Panc1 (cell line): ENCODE measurements at regions not wholly inside any gene's neighbourhood (a gene's known extent, or its start where the extent isn't known, plus 50 kb on each side); places are given as distances from the start of the nearest gene placed in this dataset.

ENCODE experiments used
- ATAC-seq: fragments of 200-7000 bp; cut with Tn5 transposase; 2 replicates; pipeline ENCODE4 v1.9.1; 2020; ENCODE audit warnings: mild to moderate bottlenecking, moderate library complexity
- BruUV-seq: library from RNA; stranded (reverse); fragments of 400-500 nt; replicated peaks from 2 replicates; lab custom pipeline; 2021; lab: Mats Ljungman, UMichigan
- CTCF ChIA-PET: fragments of 300-600 bp; sonication (Branson Sonifier 250); formaldehyde crosslinking; loops from one replicate; lab custom pipeline; 2022; ENCODE audit warnings: antibody characterized with exemption; lab: Charles Lee
- POLR2A ChIA-PET: fragments of 300-600 bp; sonication (Branson Sonifier 250); formaldehyde crosslinking; loops from one replicate; lab custom pipeline; 2022; ENCODE audit warnings: antibody characterized with exemption; lab: Charles Lee
- DNase-seq: peaks from one replicate; pipeline ENCODE4 v3.0.0-alpha.2; 2010; ENCODE audit warnings: low read depth, low spot score
- H3K27ac ChIP-seq: 2 replicates; pipeline ENCODE4 v1.5.1; 2011; ENCODE audit warnings: mild to moderate bottlenecking, low read length, inconsistent platforms
- H3K27me3 ChIP-seq: fragments of 200-500 bp; sonication (Bioruptor generic); 2 replicates; pipeline ENCODE4 v1.6.0; 2014; ENCODE audit warnings: low read length, inconsistent platforms; ENCODE audit not compliant: control insufficient read depth, insufficient read depth
- H3K36me3 ChIP-seq: fragments of 200-500 bp; sonication (Bioruptor generic); 2 replicates; pipeline ENCODE4 v1.5.1; 2014; ENCODE audit warnings: inconsistent platforms, mild to moderate bottlenecking, low read length, moderate library complexity; ENCODE audit not compliant: control insufficient read depth, insufficient read depth
- H3K4me1 ChIP-seq: 2 replicates; pipeline ENCODE4 v1.5.1; 2011; ENCODE audit warnings: inconsistent platforms, mild to moderate bottlenecking, low read length, moderate library complexity; ENCODE audit not compliant: control insufficient read depth, insufficient read depth
- H3K4me3 ChIP-seq, 2 experiments: 2 replicates each; pipeline ENCODE4 v1.5.1; 2011 to 2012; ENCODE audit warnings: low read depth in 2 of 2, low read length in 2 of 2, mild to moderate bottlenecking in 2 of 2, inconsistent platforms in 1 of 2, moderate library complexity in 1 of 2
- H3K9me3 ChIP-seq: fragments of 200-500 bp; sonication (Bioruptor generic); 2 replicates; pipeline ENCODE4 v1.5.1; 2014; ENCODE audit warnings: low read depth, mild to moderate bottlenecking, inconsistent platforms, low read length, moderate library complexity; ENCODE audit not compliant: control insufficient read depth, insufficient read depth
- POLR2AphosphoS5 ChIP-seq: IDR thresholded peaks from 2 replicates; pipeline ENCODE4 v1.6.1; 2012; ENCODE audit warnings: mild to moderate bottlenecking, low read depth, low read length, moderate library complexity
- SIN3A ChIP-seq: IDR thresholded peaks from 2 replicates; pipeline ENCODE4 v1.6.1; 2012; ENCODE audit warnings: low read depth, mild to moderate bottlenecking, low read length, moderate library complexity, borderline replicate concordance; ENCODE audit not compliant: insufficient read depth
- TCF7L2 ChIP-seq: IDR thresholded peaks from 2 replicates; pipeline ENCODE4 v1.6.1; 2011; ENCODE audit warnings: mild to moderate bottlenecking, low read depth, low read length, inconsistent platforms
- in situ Hi-C: cut with HindIII; loops from 2 replicates; pipeline ENCODE4 v1.10.0; 2016; ENCODE audit warnings: low sequenced_read_pairs, low pct_unique_long_range_greater_than_20kb
- intact Hi-C: fragments of 100-400 bp; cut with micrococcal nuclease; formaldehyde crosslinking; loops from one replicate; pipeline ENCODE4 v1.10.0; 2022; ENCODE audit not compliant: unreplicated experiment
- TF ChIP-seq, protein P1 (sequence below), 2 experiments: IDR thresholded peaks; 2 replicates each; pipeline ENCODE4 v1.6.1; 2011 to 2012; ENCODE audit warnings: low read depth in 2 of 2, control low read depth in 1 of 2, low read length in 1 of 2, mild to moderate bottlenecking in 1 of 2, moderate library complexity in 1 of 2; ENCODE audit not compliant: insufficient read depth in 1 of 2
- TF ChIP-seq, protein P2 (sequence below): fragments of 450-650 bp; IDR thresholded peaks from 2 replicates; pipeline ENCODE4 v1.5.1; 2017; ENCODE audit warnings: mild to moderate bottlenecking

DNA sequence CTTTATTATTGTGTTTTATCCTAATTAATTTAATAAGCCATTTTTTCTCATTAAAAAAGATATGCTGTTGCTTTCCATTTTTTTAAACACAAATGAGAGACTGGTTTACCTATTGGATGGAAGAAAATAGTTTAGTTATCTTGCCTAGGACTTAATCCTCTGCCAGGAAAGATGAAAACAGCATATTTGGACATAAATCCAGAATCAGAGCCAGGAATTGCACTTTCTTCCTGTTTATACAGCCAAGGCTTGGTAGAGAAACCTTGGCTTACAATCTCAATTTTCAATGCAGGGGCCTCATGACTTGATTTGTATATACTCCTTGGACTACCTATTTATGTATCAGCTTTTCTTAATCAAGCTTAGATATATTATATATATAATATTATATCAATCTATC lies 618.8 kb upstream of the SEMA3D start:
- H3K4me1 ChIP-seq: no peaks in the 10 kb centered on the region
- DNase-seq: no peak
- no peak for TF ChIP-seq SIN3A
- TF ChIP-seq TCF7L2: no peak
- no peak for TF ChIP-seq POLR2AphosphoS5
- TF ChIP-seq, protein P1, sequence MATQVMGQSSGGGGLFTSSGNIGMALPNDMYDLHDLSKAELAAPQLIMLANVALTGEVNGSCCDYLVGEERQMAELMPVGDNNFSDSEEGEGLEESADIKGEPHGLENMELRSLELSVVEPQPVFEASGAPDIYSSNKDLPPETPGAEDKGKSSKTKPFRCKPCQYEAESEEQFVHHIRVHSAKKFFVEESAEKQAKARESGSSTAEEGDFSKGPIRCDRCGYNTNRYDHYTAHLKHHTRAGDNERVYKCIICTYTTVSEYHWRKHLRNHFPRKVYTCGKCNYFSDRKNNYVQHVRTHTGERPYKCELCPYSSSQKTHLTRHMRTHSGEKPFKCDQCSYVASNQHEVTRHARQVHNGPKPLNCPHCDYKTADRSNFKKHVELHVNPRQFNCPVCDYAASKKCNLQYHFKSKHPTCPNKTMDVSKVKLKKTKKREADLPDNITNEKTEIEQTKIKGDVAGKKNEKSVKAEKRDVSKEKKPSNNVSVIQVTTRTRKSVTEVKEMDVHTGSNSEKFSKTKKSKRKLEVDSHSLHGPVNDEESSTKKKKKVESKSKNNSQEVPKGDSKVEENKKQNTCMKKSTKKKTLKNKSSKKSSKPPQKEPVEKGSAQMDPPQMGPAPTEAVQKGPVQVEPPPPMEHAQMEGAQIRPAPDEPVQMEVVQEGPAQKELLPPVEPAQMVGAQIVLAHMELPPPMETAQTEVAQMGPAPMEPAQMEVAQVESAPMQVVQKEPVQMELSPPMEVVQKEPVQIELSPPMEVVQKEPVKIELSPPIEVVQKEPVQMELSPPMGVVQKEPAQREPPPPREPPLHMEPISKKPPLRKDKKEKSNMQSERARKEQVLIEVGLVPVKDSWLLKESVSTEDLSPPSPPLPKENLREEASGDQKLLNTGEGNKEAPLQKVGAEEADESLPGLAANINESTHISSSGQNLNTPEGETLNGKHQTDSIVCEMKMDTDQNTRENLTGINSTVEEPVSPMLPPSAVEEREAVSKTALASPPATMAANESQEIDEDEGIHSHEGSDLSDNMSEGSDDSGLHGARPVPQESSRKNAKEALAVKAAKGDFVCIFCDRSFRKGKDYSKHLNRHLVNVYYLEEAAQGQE (IDR thresholded peaks at IDR 0.05; ENCODE audit: insufficient read depth in 1 of 2, low read depth in 2 of 2, low read length in 1 of 2): no peak
- no peaks in the 10 kb centered on the region for H3K9me3 ChIP-seq
- intact Hi-C loops (no loop called here), in situ Hi-C loops (no loop called here)
- ChIA-PET POLR2A (no interaction called here), CTCF (no interaction called here)
- no peak for ATAC-seq
- no peak overlapping the region for H3K4me3 ChIP-seq
- no TSS peak for BruUV-seq
- H3K27me3 ChIP-seq: no peaks in the 10 kb centered on the region
- no peaks in the 10 kb centered on the region for H3K36me3 ChIP-seq
- H3K27ac ChIP-seq: no peak overlapping the region

DNA sequence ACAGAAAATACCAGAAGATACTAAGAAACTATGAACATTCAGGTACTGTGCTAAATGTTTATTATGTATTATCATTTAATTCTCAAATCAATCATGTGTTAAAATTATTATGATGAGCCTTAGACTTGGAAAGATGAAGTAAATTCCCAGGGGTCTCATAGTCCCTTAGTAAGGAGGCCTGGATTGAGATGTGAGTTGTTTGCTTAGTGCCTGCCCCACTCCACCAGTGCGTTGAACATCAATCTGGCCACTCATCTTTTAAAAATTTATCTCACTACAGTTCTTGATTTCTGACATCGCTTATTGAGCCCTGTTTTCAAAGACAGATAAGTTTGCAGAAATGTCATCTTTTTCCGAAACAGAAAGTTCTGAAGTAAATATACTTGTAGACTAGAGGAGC lies 618.4 kb upstream of the SEMA3D start:
- TF ChIP-seq TCF7L2: no peak
- TF ChIP-seq SIN3A: no peak
- no peak for TF ChIP-seq POLR2AphosphoS5
- TF ChIP-seq, protein P1 (IDR thresholded peaks at IDR 0.05; ENCODE audit: insufficient read depth in 1 of 2, low read depth in 2 of 2, low read length in 1 of 2): no peak
- TF ChIP-seq, protein P2, sequence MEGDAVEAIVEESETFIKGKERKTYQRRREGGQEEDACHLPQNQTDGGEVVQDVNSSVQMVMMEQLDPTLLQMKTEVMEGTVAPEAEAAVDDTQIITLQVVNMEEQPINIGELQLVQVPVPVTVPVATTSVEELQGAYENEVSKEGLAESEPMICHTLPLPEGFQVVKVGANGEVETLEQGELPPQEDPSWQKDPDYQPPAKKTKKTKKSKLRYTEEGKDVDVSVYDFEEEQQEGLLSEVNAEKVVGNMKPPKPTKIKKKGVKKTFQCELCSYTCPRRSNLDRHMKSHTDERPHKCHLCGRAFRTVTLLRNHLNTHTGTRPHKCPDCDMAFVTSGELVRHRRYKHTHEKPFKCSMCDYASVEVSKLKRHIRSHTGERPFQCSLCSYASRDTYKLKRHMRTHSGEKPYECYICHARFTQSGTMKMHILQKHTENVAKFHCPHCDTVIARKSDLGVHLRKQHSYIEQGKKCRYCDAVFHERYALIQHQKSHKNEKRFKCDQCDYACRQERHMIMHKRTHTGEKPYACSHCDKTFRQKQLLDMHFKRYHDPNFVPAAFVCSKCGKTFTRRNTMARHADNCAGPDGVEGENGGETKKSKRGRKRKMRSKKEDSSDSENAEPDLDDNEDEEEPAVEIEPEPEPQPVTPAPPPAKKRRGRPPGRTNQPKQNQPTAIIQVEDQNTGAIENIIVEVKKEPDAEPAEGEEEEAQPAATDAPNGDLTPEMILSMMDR: no peak
- DNase-seq (no peak), ATAC-seq (no peak)
- POLR2A ChIA-PET: no interaction called here
- BruUV-seq: no TSS peak
- Histone ChIP-seq H3K27ac (no peak overlapping the region), H3K4me1 (no peaks in the 10 kb centered on the region), H3K27me3 (no peaks in the 10 kb centered on the region), H3K9me3 (no peaks in the 10 kb centered on the region), H3K4me3 (no peak overlapping the region), H3K36me3 (no peaks in the 10 kb centered on the region)
- in situ Hi-C loops (no loop called here), intact Hi-C loops (no loop called here)
- CTCF ChIA-PET: no interaction called here
